ENCODE measurements at regions not wholly inside any gene's neighbourhood (a gene's known extent, or its start where the extent isn't known, plus 50 kb on each side); places are given as distances from the start of the nearest gene placed in this dataset.

- Histone ChIP-seq H3K79me2 (ENCODE audit: insufficient read depth) (no peaks in the 10 kb centered on the region), H2AFZ (peak overlapping the region; percentile 37), H3K4me2 (ENCODE audit: unreplicated experiment) (no peak overlapping the region), H3K4me1 (ENCODE audit: insufficient read depth) (peaks cover 21% of the 10 kb centered on the region; the same call in 1 of the 2 replicates), H3K9me2 (ENCODE audit: insufficient read depth) (no peaks in the 10 kb centered on the region), H3K9me3 (ENCODE audit: low read depth) (no peaks in the 10 kb centered on the region), H3K9ac (no peak overlapping the region), H3K27ac (no peak overlapping the region), H3F3A (ENCODE audit: insufficient read depth) (no peaks in the 10 kb centered on the region), H3K27me3 (replicated peaks; ENCODE audit: insufficient read depth) (no peaks in the 10 kb centered on the region), H3K4me3 (no peak overlapping the region), H3K36me3 (ENCODE audit: low read depth) (no peaks in the 10 kb centered on the region), H4K20me1 (ENCODE audit: insufficient read depth) (no peaks in the 10 kb centered on the region)
- in situ Hi-C loops (cut with MboI) = no loop called here
- DNase-seq = no peak
- WGBS, 2 experiments (ENCODE audit: low coverage in 1 of 2, low lambda C conversion rate in 2 of 2, missing lambda C conversion rate in 2 of 2) = 75 to 77% methylated on average over 3 of the region's 3 CpGs
- TF ChIP-seq EZH2phosphoT487 (IDR thresholded peaks at IDR 0.05; ENCODE audit: insufficient read depth, low read depth) (no peak), EZH2 (IDR thresholded peaks at IDR 0.05; ENCODE audit: insufficient read depth, poor library complexity, severe bottlenecking) (no peak)
Measured at GRCh38 chr7:115493381-115493780, 537.2 kb downstream of the TFEC start.

- TF ChIP-seq EZH2phosphoT487 (IDR thresholded peaks at IDR 0.05; ENCODE audit: insufficient read depth, low read depth) = no peak
- Histone ChIP-seq H3K27ac (no peak overlapping the region), H3K4me1 (ENCODE audit: insufficient read depth) (peaks cover 21% of the 10 kb centered on the region; the same call in 1 of the 2 replicates), H3K27me3 (replicated peaks; ENCODE audit: insufficient read depth) (no peaks in the 10 kb centered on the region), H3K36me3 (ENCODE audit: low read depth) (no peaks in the 10 kb centered on the region), H3K9me3 (ENCODE audit: low read depth) (no peaks in the 10 kb centered on the region), H3K9ac (no peak overlapping the region), H3K4me2 (ENCODE audit: unreplicated experiment) (no peak overlapping the region), H2AFZ (peak overlapping the region; percentile 34; the same call in 1 of the 2 replicates), H3F3A (ENCODE audit: insufficient read depth) (no peaks in the 10 kb centered on the region), H3K4me3 (no peak overlapping the region), H4K20me1 (ENCODE audit: insufficient read depth) (no peaks in the 10 kb centered on the region), H3K79me2 (ENCODE audit: insufficient read depth) (no peaks in the 10 kb centered on the region), H3K9me2 (ENCODE audit: insufficient read depth) (no peaks in the 10 kb centered on the region)
- DNase-seq = no peak
- in situ Hi-C loops (cut with MboI) = no loop called here
- 59% methylated on average over 4 of the region's 4 CpGs for WGBS, 2 experiments (ENCODE audit: low coverage in 1 of 2, low lambda C conversion rate in 2 of 2, missing lambda C conversion rate in 2 of 2)
Measured at GRCh38 chr7:115491744-115492380, 538.7 kb downstream of the TFEC start.

GRCh38 chr7:115479448-115479847 is 551.1 kb downstream of the TFEC start:
- no peak overlapping the region for H3K27ac ChIP-seq
- 93 to 100% methylated on average over 1 of the region's 1 CpG for WGBS, 2 experiments (ENCODE audit: low coverage in 1 of 2, low lambda C conversion rate in 2 of 2, missing lambda C conversion rate in 2 of 2)
- no peak overlapping the region for H3K4me3 ChIP-seq
- DNase-seq = no peak
- peaks cover 12% of the 10 kb centered on the region; the same call in 1 of the 2 replicates for H3K4me1 ChIP-seq (ENCODE audit: insufficient read depth)
- no peaks in the 10 kb centered on the region for H3K27me3 ChIP-seq (replicated peaks; ENCODE audit: insufficient read depth)
- H3K9ac ChIP-seq = no peak overlapping the region
- TF ChIP-seq EZH2phosphoT487 (IDR thresholded peaks at IDR 0.05; ENCODE audit: insufficient read depth, low read depth) = no peak
- no peak for TF ChIP-seq EZH2 (IDR thresholded peaks at IDR 0.05; ENCODE audit: insufficient read depth, poor library complexity, severe bottlenecking)
- H3K79me2 ChIP-seq (ENCODE audit: insufficient read depth) = no peaks in the 10 kb centered on the region
- no peaks in the 10 kb centered on the region for H4K20me1 ChIP-seq (ENCODE audit: insufficient read depth)
- no peaks in the 10 kb centered on the region for H3F3A ChIP-seq (ENCODE audit: insufficient read depth)
- no peak overlapping the region for H2AFZ ChIP-seq
- no peaks in the 10 kb centered on the region for H3K36me3 ChIP-seq (ENCODE audit: low read depth)
- no peak overlapping the region for H3K4me2 ChIP-seq (ENCODE audit: unreplicated experiment)
- no peaks in the 10 kb centered on the region for H3K9me3 ChIP-seq (ENCODE audit: low read depth)
- H3K9me2 ChIP-seq (ENCODE audit: insufficient read depth) = no peaks in the 10 kb centered on the region
- in situ Hi-C loops (cut with MboI) = no loop called here

- Histone ChIP-seq H3K4me2 (ENCODE audit: unreplicated experiment) (peak overlapping the region; percentile 78), H3K9me3 (ENCODE audit: low read depth) (no peaks in the 10 kb centered on the region), H3K4me1 (ENCODE audit: insufficient read depth) (peaks cover 12% of the 10 kb centered on the region; the same call in 1 of the 2 replicates), H3K27ac (no peak overlapping the region), H4K20me1 (ENCODE audit: insufficient read depth) (no peaks in the 10 kb centered on the region), H3K9ac (no peak overlapping the region), H3K79me2 (ENCODE audit: insufficient read depth) (no peaks in the 10 kb centered on the region), H3K27me3 (replicated peaks; ENCODE audit: insufficient read depth) (no peaks in the 10 kb centered on the region), H3K9me2 (ENCODE audit: insufficient read depth) (no peaks in the 10 kb centered on the region), H2AFZ (no peak overlapping the region), H3F3A (ENCODE audit: insufficient read depth) (no peaks in the 10 kb centered on the region), H3K4me3 (no peak overlapping the region; the same call in 1 of the 2 replicates), H3K36me3 (ENCODE audit: low read depth) (no peaks in the 10 kb centered on the region)
- peak; percentile 8 for DNase-seq
- TF ChIP-seq EZH2phosphoT487 (IDR thresholded peaks at IDR 0.05; ENCODE audit: insufficient read depth, low read depth) = no peak
- no peak for TF ChIP-seq EZH2 (IDR thresholded peaks at IDR 0.05; ENCODE audit: insufficient read depth, poor library complexity, severe bottlenecking)
- in situ Hi-C loops (cut with MboI) = no loop called here
Measured at GRCh38 chr7:115478426-115478825, 552.1 kb downstream of the TFEC start.

Data from GM23248 (cell line).